NOMO-1 treated with dmso at 0.1 percent for 144 hours (cell line): ENCODE measurements at regions not wholly inside any gene's neighbourhood (a gene's known extent, or its start where the extent isn't known, plus 50 kb on each side); places are given as distances from the start of the nearest gene placed in this dataset.
"Not testable (repeated sequence)": the region's sequence is repeated elsewhere in the genome, so short reads cannot be mapped to it uniquely, and the experiment has no call there.

Experiments
- DNase-seq: peaks from one replicate; lab custom pipeline; 2025; ENCODE audit not compliant: unreplicated experiment; lab: John Stamatoyannopoulos, UW

GRCh38 chrX:7409866-7410265 is 261.9 kb upstream of the PUDP start:
- DNase-seq = no peak

- no peak for DNase-seq
Measured at GRCh38 chrX:7399373-7399772, 251.4 kb upstream of the PUDP start.

- no peak for DNase-seq
Measured at GRCh38 chrX:7390441-7390840, 242.5 kb upstream of the PUDP start.

- no peak for DNase-seq
Measured at GRCh38 chrX:7389576-7389975, 241.6 kb upstream of the PUDP start.

- DNase-seq = no peak
Measured at GRCh38 chrX:7385131-7385530, 237.2 kb upstream of the PUDP start.

GRCh38 chrX:7378406-7378805 is 230.5 kb upstream of the PUDP start:
- DNase-seq = peak; percentile 18

GRCh38 chrX:7372825-7373525 is 225.0 kb upstream of the PUDP start:
- DNase-seq = no peak

GRCh38 chrX:7362111-7362510 is 214.2 kb upstream of the PUDP start:
- no peak for DNase-seq

GRCh38 chrX:7351926-7352325 is 204.0 kb upstream of the PUDP start:
- no peak for DNase-seq

- no peak for DNase-seq
Measured at GRCh38 chrX:7347465-7347864, 199.5 kb upstream of the PUDP start.

- no peak for DNase-seq
Measured at GRCh38 chrX:7346021-7346420, 198.1 kb upstream of the PUDP start.

GRCh38 chrX:7343181-7343580 is 195.2 kb upstream of the PUDP start:
- DNase-seq = no peak

GRCh38 chrX:7335816-7336362 is 187.9 kb upstream of the PUDP start:
- DNase-seq = not testable (repeated sequence)

GRCh38 chrX:7334253-7334935 is 186.4 kb upstream of the PUDP start:
- DNase-seq = no peak

GRCh38 chrX:7330971-7331746 is 183.2 kb upstream of the PUDP start:
- DNase-seq = no peak

- DNase-seq = no peak
Measured at GRCh38 chrX:7330556-7330955, 182.6 kb upstream of the PUDP start.

- no peak for DNase-seq
Measured at GRCh38 chrX:7318661-7319060, 170.7 kb upstream of the PUDP start.

- no peak for DNase-seq
Measured at GRCh38 chrX:7318241-7318640, 170.3 kb upstream of the PUDP start.

- DNase-seq = no peak
Measured at GRCh38 chrX:7316887-7317286, 168.9 kb upstream of the PUDP start.

- DNase-seq = no peak
Measured at GRCh38 chrX:7316280-7316679, 168.3 kb upstream of the PUDP start.

- no peak for DNase-seq
Measured at GRCh38 chrX:7314425-7314824, 166.5 kb upstream of the PUDP start.

GRCh38 chrX:7307720-7308119 is 159.8 kb upstream of the PUDP start:
- no peak for DNase-seq
